Upper lobe of right lung (tissue), 1 donor: ENCODE measurements at regions not wholly inside any gene's neighbourhood (a gene's known extent, or its start where the extent isn't known, plus 50 kb on each side); places are given as distances from the start of the nearest gene placed in this dataset.

ENCODE experiments used
- ATAC-seq: fragments of 200-7000 bp; cut with Tn5 transposase; one replicate; pipeline ENCODE4 v1.9.1; 2020; ENCODE audit warnings: mild to moderate bottlenecking, moderate library complexity
- DNase-seq: peaks from one replicate; pipeline ENCODE4 v3.0.0-alpha.2; 2020
- H3K27ac ChIP-seq: fragments of 200-600 bp; one replicate; pipeline ENCODE4 v1.8.0; 2022
- H3K27me3 ChIP-seq: fragments of 200-600 bp; one replicate; pipeline ENCODE4 v1.8.0; 2022; ENCODE audit warnings: mild to moderate bottlenecking
- H3K36me3 ChIP-seq: fragments of 200-600 bp; one replicate; pipeline ENCODE4 v1.8.0; 2022
- H3K4me1 ChIP-seq: fragments of 200-600 bp; one replicate; pipeline ENCODE4 v1.8.0; 2022
- H3K4me3 ChIP-seq: fragments of 200-600 bp; one replicate; pipeline ENCODE4 v1.8.0; 2022; ENCODE audit warnings: mild to moderate bottlenecking
- H3K9me3 ChIP-seq: fragments of 200-600 bp; one replicate; pipeline ENCODE4 v1.8.0; 2022
- intact Hi-C: fragments of 100-400 bp; cut with DNase I; formaldehyde crosslinking; loops from one replicate; pipeline ENCODE4 v1.11.0; 2022
- TF ChIP-seq, protein P1 (sequence below): fragments of 200-600 bp; IDR thresholded peaks from one replicate; pipeline ENCODE4 v1.8.0; 2022; ENCODE audit warnings: antibody characterized with exemption
- donor health status: DM: no; HTN: yes; CAD: no; lungs with severe emphysema.

DNA sequence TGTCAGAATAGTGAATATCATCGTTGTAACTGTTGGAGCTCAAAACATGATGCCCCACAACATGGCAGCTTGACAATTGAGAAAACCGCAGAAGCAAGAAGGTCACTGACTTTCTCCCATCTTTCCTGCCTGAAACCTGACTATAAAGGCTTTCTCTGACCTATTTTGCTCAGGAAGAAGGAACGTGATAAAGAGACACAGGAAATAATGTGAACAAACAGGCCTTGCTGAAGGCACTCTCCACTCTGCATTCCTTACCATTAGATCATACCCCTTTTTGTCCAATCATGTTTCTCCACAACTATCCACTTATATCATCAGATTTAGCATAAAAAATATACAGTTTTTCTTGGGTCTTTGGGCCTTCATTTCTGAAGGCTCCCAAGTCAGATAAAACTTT is 916.8 kb downstream of the METTL15 start:
- peaks cover 4% of the 10 kb centered on the region for H3K9me3 ChIP-seq
- no peaks in the 10 kb centered on the region for H3K4me1 ChIP-seq
- no peaks in the 10 kb centered on the region for H3K27me3 ChIP-seq
- ATAC-seq (no peak), DNase-seq (no peak)
- H3K27ac ChIP-seq, result no peak overlapping the region
- no peak overlapping the region for H3K4me3 ChIP-seq
- intact Hi-C loops, result no loop called here
- H3K36me3 ChIP-seq, result no peaks in the 10 kb centered on the region
- TF ChIP-seq, protein P1, sequence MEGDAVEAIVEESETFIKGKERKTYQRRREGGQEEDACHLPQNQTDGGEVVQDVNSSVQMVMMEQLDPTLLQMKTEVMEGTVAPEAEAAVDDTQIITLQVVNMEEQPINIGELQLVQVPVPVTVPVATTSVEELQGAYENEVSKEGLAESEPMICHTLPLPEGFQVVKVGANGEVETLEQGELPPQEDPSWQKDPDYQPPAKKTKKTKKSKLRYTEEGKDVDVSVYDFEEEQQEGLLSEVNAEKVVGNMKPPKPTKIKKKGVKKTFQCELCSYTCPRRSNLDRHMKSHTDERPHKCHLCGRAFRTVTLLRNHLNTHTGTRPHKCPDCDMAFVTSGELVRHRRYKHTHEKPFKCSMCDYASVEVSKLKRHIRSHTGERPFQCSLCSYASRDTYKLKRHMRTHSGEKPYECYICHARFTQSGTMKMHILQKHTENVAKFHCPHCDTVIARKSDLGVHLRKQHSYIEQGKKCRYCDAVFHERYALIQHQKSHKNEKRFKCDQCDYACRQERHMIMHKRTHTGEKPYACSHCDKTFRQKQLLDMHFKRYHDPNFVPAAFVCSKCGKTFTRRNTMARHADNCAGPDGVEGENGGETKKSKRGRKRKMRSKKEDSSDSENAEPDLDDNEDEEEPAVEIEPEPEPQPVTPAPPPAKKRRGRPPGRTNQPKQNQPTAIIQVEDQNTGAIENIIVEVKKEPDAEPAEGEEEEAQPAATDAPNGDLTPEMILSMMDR, result no peak

- ATAC-seq (no peak), DNase-seq (no peak)
- no peaks in the 10 kb centered on the region for H3K27me3 ChIP-seq
- H3K9me3 ChIP-seq, result no peaks in the 10 kb centered on the region
- intact Hi-C loops, result no loop called here
- no peak overlapping the region for H3K27ac ChIP-seq
- no peaks in the 10 kb centered on the region for H3K36me3 ChIP-seq
- no peaks in the 10 kb centered on the region for H3K4me1 ChIP-seq
- H3K4me3 ChIP-seq, result no peak overlapping the region
- TF ChIP-seq, protein P1, result no peak
Observed at GRCh38 chr11:29024386-29024785, 916.2 kb downstream of the METTL15 start.

GRCh38 chr11:29023761-29024160 is 915.6 kb downstream of the METTL15 start:
- TF ChIP-seq, protein P1, result no peak
- Histone ChIP-seq H3K27ac (no peak overlapping the region), H3K4me1 (no peaks in the 10 kb centered on the region), H3K9me3 (no peaks in the 10 kb centered on the region), H3K27me3 (no peaks in the 10 kb centered on the region), H3K36me3 (no peaks in the 10 kb centered on the region), H3K4me3 (no peak overlapping the region)
- intact Hi-C loops, result no loop called here
- ATAC-seq, result no peak
- DNase-seq, result no peak

GRCh38 chr11:29022676-29023075 is 914.5 kb downstream of the METTL15 start:
- DNase-seq (no peak), ATAC-seq (no peak)
- H3K4me1 ChIP-seq, result no peaks in the 10 kb centered on the region
- no peaks in the 10 kb centered on the region for H3K27me3 ChIP-seq
- TF ChIP-seq, protein P1, result no peak
- no peaks in the 10 kb centered on the region for H3K9me3 ChIP-seq
- intact Hi-C loops, result no loop called here
- no peak overlapping the region for H3K27ac ChIP-seq
- no peaks in the 10 kb centered on the region for H3K36me3 ChIP-seq
- H3K4me3 ChIP-seq, result no peak overlapping the region

DNA sequence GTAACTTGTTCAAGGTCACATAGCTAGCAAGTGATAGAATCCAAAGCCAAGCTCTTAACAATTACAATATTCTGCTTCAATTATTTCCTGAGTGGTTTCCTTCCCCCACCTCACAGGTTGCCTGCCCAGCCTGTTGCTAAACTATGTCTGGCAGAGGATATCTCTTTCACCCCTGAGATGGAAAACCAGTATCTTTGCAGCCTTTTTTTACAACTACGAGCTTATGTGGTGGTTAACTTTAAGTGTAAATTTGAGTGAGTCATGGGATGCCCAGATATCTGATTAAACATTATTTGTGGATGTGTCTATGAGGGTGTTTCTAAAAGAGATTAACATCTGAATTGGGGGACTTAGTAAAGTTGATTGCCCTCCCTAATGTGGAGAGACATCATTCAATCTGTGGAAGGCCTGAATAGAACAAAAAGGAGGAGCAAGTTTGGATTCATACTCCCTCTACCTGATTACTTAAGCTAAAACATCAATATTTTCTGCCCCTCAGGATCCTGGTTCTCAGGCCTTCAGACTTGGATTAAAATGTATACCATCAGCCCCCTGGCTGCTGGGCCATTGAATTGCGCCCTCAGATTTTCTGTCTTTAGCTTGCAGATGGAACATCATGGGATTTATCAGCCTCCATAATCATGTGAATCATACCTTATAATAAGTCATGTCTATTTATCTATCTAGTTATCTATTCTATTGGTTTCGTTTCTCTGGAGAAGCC is 911.9 kb downstream of the METTL15 start:
- ATAC-seq, result no peak
- intact Hi-C loops, result no loop called here
- Histone ChIP-seq H3K27me3 (no peaks in the 10 kb centered on the region), H3K4me3 (no peak overlapping the region), H3K4me1 (no peaks in the 10 kb centered on the region), H3K27ac (no peak overlapping the region), H3K9me3 (no peaks in the 10 kb centered on the region), H3K36me3 (no peaks in the 10 kb centered on the region)
- DNase-seq, result no peak
- TF ChIP-seq, protein P1, result no peak

- intact Hi-C loops, result no loop called here
- TF ChIP-seq, protein P1, result no peak
- Histone ChIP-seq H3K9me3 (no peaks in the 10 kb centered on the region), H3K27ac (no peak overlapping the region), H3K4me1 (no peaks in the 10 kb centered on the region), H3K36me3 (no peaks in the 10 kb centered on the region), H3K27me3 (no peaks in the 10 kb centered on the region), H3K4me3 (no peak overlapping the region)
- DNase-seq (no peak), ATAC-seq (no peak)
Observed at GRCh38 chr11:29018631-29019030, 910.4 kb downstream of the METTL15 start.
